HG03432 (cell line): ENCODE measurements at regions not wholly inside any gene's neighbourhood (a gene's known extent, or its start where the extent isn't known, plus 50 kb on each side); places are given as distances from the start of the nearest gene placed in this dataset.
A peak's percentile ranks its signal among the peaks of the same experiment; 100 is the strongest.
"Not testable (repeated sequence)": the region's sequence is repeated elsewhere in the genome, so short reads cannot be mapped to it uniquely, and the experiment has no call there.

Source experiments
- ATAC-seq: cut with Tn5 transposase; IDR thresholded peaks from one replicate; pipeline ENCODE4 v1.9.1; 2021; ENCODE audit warnings: mild to moderate bottlenecking, moderate library complexity; ENCODE audit not compliant: unreplicated experiment

DNA sequence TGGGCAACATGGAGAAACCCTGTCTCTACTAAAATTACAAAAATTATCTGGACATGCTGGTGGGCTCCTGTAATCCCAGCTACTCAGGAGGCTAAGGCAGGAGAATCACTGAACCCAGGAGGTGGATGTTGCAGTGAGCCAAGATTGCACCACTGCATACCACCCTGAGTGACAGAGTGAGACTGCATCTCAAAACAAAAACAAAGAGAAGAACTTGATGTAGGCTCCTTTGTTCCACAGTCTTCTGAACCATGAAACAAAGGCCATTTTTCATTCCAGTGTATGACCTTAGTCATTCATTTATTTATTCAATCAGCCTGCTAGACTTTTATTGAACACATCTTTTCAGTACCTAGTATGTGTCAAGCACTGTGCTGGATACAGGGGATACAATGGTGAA is 369.6 kb downstream of the FAT3 start:
- no peak for ATAC-seq

DNA sequence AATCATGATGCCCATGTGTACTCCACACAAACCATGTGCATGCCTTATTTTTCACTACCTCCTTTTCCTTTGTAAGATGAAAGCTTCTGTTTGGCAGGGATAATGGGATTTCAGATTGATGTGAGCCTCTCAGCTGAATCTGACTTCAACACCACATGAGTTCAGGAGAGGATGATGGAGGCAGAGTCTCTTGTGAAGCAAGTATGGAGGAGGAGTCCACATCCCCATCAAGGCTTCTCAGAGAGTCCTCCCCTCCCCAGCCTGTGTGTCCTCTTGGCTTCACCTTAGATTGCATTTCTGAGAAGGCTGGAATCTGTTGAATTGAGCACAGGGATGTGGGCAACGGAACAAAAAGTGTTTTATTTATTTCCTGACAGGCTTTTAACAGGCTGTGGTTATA is 370.4 kb downstream of the FAT3 start:
- no peak for ATAC-seq

DNA sequence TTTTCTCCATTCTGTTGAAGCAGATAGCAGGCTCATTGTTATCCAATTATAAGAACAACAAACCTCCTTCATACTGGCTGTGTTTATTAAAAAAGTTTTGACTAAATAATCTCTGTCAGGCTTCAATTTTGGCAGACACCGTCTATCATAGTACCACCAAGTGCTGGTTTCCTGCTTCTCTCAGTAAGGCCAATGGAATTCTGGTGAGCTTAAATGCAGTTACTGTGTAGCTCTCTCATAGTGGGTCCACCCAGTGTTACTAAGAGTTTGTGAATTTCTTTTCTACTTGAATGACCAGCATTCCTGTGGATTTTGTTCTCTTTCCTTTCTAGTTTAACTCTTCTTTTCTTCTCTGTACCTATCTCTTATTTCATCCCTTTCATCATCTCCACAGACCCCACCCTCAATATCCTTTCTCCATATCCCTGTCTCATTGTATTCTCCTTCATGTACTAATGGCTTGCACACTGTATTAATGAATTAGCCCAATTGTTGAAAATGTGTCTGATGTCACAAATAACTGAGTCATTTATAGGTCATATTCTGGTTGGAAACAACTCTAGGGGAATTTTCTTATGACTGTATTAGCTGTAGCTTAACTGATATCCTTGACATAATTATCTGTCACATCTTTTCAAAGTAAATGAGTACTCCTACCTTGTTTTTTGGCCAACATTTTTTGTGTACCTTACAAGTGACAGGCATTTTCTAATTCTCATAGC is 372.1 kb downstream of the FAT3 start:
- no peak for ATAC-seq

DNA sequence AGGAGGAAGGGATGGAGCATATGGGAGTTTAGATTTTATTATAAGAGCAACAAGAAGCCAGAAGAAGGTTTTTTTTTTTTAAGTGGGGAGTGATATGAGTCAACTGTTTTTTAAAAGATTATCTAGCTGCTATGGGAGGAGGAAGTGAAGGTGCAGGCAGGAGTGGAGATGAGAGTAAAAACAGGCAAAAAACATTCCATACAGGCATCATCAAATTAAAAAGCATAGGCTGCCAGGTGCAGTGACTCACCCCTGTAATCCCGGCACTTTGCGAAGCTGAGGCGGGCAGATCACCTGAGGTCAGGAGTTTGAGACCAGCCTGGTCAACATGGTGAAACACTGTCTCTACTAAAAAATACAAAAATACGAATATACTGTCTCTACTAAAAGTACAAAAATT is 368.4 kb upstream of the MTNR1B start:
- no peak for ATAC-seq

DNA sequence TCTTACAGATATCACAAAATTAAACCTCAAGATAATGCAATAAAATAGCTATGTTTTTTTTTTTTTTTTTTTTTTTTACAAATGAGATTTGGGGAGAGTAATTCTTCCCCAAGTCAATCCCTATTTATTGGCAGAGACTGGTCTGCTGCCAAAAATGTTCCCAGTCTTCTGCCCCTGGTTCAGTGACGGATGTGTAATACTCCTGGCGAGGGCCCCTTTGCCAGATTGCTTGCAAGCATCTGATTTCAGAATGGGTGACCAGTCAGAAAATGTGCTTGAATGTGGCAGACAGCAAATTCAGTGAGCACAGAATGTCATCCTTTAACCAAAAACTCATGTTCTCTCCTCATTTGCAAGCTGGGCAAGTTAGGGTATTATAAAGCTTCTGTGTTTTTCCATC is 363.8 kb upstream of the MTNR1B start:
- no peak for ATAC-seq

DNA sequence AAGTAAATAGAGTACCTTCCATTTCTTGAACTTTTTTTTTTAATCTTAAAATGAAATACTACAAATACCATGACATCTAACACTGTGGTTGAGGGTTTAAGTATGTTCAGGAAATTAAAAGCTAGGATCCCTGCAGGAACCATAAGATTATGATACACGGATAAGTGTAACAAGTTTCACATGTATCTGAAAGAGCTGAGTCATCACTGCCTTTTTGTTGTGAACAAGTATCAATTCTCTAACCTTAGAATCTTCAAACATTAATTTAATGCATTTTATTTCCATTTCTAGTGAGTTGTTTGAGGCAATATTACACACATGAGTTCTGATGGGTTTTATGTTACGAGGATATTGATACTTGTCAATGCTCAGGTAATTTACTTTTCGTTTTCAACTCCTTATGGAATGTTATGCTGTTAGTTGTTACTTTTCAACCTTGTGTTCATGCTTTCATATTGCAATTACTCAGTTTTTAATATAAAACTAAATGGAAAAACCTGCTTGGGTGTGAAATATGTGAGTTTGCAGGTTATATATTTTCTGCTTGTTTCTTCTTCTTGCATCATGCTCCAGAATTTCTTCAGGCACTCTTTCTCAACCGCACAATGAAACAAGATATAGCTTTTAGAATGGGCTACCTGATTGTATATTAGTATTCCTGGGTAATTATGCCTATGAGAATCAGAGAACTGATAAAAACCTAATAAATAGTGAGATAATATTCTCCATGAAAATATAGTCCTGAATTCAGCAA is 361.3 kb upstream of the MTNR1B start:
- ATAC-seq: no peak

DNA sequence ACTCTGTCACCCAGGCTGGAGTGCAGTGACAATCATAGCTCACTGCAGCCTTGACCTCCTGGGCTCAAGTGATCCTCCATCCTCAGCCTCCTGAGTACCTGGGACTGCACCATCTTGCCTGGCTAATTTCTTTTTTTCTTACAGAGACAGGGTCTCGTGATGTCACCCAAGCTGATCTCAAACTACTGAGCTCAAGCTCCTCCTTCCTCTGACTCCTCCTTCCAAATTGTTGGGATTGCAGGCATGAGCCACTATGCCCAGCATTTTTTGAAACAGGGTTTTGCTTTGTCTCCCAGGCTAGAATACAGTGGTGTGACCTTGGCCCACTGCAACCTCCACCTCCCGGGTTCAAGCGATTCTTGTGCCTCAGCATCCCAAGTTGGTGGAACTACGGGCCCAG is 358.3 kb upstream of the MTNR1B start:
- no peak for ATAC-seq

DNA sequence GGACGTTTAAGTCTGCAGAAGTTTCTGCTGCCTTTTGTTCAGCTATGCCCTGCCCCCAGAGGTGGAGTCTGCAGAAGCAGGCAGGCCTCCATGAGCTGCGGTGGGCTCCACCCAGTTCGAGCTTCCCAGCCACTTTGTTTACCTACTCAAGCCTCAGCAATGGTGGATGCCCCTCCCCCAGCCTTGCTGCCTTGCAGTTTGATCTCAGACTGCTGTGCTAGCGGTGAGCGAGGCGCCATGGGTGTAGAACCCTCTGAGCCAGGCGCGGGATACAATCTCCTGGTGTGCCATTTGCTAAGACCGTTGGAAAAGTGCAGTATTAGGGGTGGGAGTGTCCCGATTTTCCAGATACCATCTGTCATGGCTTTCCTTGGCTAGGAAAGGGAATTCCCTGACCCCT is 351.4 kb upstream of the MTNR1B start:
- ATAC-seq: not testable (repeated sequence)

DNA sequence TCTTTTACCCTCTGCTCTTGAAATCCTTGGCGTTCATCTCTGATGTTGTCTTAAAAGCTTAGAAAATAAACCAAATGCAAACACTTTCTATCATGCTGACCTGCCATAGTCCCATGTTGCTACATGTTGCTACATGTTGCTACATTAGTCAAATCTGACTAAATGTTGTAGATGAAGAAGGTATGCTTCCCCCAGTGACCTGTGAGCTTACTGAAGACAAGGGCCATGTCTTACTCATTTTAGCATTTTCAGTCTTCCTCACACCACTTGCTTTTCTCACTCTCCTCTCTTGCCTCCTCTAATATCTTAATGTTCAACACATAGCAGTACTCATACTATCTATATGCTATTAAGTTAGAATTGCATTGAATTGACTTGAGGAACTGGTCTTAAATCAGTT is 346.4 kb upstream of the MTNR1B start:
- ATAC-seq: no peak

DNA sequence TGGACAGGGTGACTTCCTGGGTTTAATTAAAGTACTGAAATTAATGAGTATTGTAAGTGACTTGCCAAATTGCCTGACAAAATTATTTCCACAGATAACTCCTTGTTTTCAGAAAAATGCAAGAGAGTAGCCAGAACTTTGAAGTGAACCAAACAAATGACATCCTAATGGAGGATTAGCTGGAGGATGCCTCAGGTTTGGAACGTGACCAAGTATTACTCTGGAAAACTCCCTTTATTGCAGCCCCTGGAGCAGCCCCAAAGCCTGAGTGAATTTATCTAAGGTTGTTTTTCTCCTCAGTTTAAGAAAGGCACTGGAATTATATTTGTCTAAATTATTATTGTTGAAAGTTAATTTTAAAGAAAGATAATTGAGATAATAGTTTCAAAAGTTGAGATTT is 343.6 kb upstream of the MTNR1B start:
- no peak for ATAC-seq

DNA sequence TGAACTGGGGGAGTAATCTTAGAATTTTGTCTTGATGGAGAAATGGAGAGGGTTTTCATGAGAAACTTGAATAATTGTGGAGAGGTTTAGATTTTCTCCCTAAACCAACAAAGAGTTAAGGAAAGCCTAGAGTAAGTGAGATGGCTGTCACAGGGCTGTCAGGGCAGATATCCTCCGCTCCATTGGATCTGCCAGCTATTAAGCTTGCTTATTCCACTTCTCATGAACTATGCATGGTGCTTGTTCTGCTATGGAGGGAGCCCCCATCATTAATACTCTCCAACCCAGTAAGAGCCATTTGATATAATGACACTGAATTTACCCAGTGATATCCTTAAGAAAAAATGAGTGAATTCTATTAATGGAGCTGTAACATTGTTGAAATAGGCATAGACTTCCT is 342.8 kb upstream of the MTNR1B start:
- no peak for ATAC-seq

DNA sequence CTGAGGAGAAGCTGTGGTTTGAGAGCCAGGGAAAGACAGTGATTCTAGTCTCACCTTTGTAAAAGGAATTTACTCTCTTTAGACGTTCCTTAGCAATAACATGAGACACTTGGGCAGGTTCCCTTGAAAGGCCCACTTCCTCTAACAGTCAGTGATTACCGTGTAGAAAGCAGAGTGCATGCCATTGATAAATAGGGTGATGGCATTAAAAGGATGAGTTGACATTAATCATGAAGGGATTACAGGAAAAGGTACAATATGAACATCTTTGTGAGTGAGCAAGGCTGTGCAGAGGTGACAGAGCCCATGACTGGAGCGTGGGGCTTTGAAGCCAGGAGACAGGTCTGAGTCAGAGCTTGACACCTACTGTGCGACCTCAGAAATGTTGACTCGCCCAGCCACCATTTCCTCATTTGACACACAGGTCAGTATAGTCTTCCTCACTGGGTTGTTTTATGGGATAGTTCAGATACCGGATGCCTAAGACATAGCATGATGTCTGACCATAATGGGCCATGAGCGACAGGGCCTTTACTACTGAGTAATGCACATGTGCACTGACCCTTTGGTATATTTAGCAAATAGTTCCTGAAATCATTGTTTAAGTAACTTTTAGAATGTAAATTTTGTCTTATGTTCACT is 341.7 kb upstream of the MTNR1B start:
- ATAC-seq: no peak

DNA sequence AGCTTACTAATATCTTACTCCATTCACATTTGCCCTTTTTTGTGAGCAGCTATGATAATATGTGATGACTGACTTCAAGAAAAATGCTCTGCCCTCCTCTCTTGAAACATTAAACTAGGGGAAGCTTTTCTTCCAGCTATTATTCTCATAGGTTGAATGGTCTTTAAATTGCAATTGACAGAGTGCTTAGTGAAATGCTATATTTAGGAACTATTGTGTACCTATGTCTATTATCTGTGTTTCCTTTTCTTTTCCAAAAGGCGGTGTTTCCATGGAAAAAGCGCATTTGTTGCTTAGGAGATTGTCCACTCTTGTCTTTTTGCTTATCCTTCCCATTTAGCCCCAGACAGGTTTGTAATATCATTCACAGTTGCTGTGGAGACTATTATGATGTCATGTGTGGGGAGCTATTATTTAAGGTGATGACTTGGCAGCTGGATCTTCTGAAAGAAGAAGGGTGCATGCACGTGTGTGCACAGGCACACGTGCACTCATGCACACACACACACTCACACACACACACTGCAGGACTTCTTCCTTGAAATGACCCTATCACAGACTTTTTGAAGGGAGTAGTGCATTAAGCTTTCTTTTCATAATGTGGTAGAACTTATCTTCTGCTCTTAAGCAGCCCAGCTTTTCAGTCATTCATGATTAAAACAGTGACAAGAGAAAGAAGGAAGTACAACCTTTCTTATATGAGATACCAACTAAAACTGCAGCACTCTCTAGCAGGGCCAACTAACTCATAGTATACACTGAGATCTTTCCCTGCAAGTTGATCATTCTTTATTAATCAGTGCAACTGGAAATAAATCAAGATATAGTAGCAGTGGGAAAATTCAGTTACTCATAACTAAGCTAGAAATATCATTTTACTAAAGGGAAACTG is 340.8 kb upstream of the MTNR1B start:
- no peak for ATAC-seq

DNA sequence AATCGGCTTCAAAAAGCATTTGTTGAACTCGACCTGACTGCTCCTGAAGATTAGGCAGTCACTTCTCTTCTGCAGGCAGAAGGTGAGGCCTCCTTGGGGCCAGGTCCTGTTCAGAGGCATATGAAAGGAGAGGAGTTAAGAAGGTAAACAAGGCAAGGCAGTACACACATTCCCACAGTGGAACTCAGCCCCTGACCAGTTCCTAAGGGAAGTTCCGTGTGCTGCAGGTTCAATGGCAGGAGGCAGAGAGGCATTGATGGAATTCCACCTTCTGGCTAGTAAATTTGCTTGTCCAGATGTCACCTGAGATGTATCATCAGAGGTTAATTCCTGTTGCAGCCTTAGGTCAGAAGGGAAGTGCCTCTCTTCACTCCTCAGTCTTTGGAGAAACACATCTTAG is 337.0 kb upstream of the MTNR1B start:
- ATAC-seq: no peak

DNA sequence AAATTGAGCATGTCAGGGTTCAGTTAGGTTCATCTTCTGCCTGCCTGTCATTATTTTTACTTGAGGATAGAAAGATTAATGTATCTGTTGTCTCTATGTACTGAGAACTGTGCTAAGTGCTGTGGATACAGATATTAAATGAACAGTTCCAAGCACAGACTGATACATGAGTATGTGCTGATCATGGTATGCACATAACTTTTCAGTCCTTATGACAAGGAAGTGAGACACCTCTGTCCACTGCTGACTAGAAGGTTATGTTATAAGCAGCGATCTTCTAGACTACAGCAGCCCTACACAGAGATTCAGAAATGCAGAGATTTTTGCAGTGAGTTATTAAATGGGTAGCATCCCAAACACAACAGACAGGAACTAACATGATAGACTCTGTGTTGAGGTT is 335.6 kb upstream of the MTNR1B start:
- ATAC-seq: no peak

DNA sequence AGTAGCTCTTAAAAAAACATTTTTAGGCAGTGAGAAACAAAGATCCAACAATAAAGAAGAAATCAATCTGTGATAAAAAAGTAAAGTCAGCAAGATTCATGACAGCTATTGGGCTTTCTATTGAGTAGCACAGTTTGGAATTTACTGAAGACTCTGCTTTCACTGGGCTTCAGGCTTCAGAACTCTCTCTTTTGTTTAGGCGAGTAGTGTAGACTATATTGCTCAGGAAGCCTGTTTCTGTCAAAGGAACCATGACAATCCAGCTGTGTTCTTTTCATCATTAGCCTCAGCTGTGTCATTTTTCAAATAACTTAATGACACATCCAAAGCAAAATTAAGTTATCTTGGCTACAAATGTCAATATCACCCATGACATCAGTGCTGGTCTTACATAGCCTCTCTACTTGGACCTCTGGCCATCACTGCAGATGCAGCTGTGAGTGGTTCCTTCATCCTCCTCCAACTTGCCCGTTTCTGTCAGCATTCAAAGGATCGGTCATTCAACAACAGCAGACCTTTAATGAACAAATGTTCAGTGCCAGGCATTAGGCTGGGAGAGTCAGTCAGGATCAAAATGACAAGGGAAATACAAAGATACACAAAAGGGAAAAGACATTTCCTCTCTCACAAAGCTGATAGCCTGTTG is 332.8 kb upstream of the MTNR1B start:
- no peak for ATAC-seq

DNA sequence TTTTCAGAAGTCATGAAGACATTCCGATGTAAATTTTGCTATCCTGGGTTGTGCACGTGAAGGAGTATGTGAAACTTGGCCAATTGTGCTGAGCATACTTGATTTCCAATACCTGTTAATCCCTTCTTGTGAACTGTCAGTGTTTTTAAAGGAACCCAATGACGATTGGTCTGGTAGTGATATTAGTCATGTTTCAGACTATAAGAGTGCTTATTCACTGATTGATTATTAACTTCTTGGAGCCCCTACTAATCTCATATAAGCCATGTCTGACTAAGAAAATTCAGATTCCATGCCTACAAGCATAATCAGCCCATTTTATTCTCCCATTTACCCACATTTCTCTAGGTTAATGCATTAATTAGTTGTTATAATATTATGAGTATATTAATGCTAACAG is 330.8 kb upstream of the MTNR1B start:
- peak; percentile 56 for ATAC-seq

DNA sequence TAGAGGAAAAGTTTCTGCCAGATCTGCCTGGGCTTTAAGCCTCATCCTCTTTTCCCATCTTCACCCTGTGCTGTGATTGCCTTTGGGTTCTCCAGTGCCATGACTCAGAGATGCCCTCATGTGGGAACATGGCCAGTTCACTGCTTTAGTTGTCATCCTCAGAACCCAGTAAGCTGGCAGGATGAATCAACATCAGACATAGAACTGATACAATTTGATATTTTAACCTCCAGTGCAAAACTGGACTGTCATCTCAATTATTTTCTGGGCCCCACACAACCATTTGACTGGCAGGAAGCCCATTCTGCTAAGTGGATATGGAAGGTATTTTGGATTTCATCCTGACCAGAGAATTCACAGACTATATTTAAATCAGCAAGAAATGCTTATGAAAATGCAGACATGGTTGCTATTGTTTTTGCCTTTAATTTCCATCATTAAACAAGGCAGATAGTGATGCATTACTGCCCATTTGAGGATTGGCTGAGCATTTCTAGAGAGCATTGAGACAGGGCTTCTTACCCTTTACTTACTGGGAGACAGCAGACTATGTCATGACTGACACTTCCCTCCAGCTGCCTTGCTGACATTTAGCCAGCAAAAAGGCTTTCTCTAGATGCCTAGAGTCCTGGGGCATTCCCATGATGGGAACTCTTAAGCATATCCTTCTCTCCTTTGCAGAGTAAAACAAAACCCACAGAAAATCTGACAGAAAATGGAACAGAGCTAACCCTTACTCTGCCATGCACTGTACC is 327.1 kb upstream of the MTNR1B start:
- no peak for ATAC-seq

DNA sequence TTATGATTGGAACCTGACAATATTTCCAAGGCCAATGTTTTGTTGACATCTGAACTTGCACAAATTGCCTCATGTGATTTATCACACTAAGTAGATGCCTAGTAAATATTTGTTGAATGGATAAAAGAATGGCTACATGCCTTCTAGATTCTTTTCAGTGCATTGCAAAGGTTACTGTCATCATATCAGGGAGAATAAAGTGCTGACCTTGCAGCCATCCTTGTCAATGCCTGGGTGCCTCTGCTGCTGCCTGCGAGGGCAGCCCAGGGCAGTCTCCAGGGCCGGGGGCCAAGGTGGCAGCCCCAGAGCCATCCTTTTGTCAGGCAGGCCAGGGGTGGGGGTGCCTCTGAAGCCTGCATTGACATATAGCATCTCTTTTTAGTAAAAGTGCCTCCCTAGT is 325.6 kb upstream of the MTNR1B start:
- no peak for ATAC-seq
